ENCODE measurements at regions not wholly inside any gene's neighbourhood (a gene's known extent, or its start where the extent isn't known, plus 50 kb on each side); places are given as distances from the start of the nearest gene placed in this dataset.

DNA sequence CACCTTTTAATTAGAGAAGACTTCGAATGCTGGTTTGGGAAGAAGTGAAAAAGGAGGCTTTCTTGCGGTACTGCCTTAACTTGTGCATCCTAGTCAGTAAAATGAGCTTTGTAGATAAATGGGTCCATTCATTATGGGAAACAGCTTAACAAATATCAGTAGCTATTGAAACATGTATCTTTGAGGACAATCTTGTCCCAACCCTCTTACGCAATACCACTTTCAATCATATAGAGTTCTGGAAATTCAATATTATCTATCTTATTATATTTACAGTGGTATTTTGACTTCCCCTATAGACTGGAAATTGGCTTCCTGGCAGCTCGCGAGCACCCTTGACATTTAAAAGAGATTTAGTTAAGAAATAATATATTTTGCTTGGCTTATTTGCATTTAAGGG, 565.8 kb upstream of the NUDT12 start:
- no peak overlapping the region for H3K27ac ChIP-seq (ENCODE audit: low read depth in 1 of 2, low read length in 2 of 2)
- no peak overlapping the region for H3K4me3 ChIP-seq (ENCODE audit: low read depth in 1 of 3, low read length in 3 of 3)
- no peaks in the 10 kb centered on the region for H3K27me3 ChIP-seq (ENCODE audit: control insufficient read depth in 4 of 4, insufficient read depth in 4 of 4, low read length in 3 of 4)
- no peaks in the 10 kb centered on the region for H3K9me3 ChIP-seq (ENCODE audit: control insufficient read depth in 4 of 4, low read length in 3 of 4)
- TF ChIP-seq FOXA1 (IDR thresholded peaks at IDR 0.05) (no peak), HNF4G (IDR thresholded peaks at IDR 0.05) (no peak), FOXA2 (IDR thresholded peaks at IDR 0.05) (no peak), HNF4A (conservative IDR thresholded peaks at IDR 0.05) (no peak), YY1 (IDR thresholded peaks at IDR 0.05) (no peak)
- 68% methylated on average over 5 of the region's 5 CpGs for WGBS
- DNase-seq (ENCODE audit: low spot score) = no peak
- H3K4me1 ChIP-seq (ENCODE audit: control insufficient read depth in 4 of 4, insufficient read depth in 4 of 4, low read length in 3 of 4) = no peaks in the 10 kb centered on the region
- H3K9ac ChIP-seq (ENCODE audit: low read depth in 1 of 2, low read length in 2 of 2) = no peak overlapping the region
- H3K36me3 ChIP-seq (ENCODE audit: control insufficient read depth in 4 of 4, insufficient read depth in 3 of 4, low read depth in 1 of 4, low read length in 3 of 4) = no peaks in the 10 kb centered on the region

- H3K4me1 ChIP-seq (ENCODE audit: control insufficient read depth in 4 of 4, insufficient read depth in 4 of 4, low read length in 3 of 4) = no peaks in the 10 kb centered on the region
- WGBS = 55% methylated on average over 1 of the region's 1 CpG
Observed at GRCh38 chr5:104126980-104127379, 564.4 kb upstream of the NUDT12 start.

GRCh38 chr5:104119529-104119928, 556.9 kb upstream of the NUDT12 start:
- no peak overlapping the region for H3K27ac ChIP-seq (ENCODE audit: low read depth in 1 of 2, low read length in 2 of 2)
- H3K4me1 ChIP-seq (ENCODE audit: control insufficient read depth in 4 of 4, insufficient read depth in 4 of 4, low read length in 3 of 4) = no peaks in the 10 kb centered on the region
- H3K36me3 ChIP-seq (ENCODE audit: control insufficient read depth in 4 of 4, insufficient read depth in 3 of 4, low read depth in 1 of 4, low read length in 3 of 4) = no peaks in the 10 kb centered on the region
- no peaks in the 10 kb centered on the region for H3K9me3 ChIP-seq (ENCODE audit: control insufficient read depth in 4 of 4, low read length in 3 of 4)
- TF ChIP-seq, protein P1, sequence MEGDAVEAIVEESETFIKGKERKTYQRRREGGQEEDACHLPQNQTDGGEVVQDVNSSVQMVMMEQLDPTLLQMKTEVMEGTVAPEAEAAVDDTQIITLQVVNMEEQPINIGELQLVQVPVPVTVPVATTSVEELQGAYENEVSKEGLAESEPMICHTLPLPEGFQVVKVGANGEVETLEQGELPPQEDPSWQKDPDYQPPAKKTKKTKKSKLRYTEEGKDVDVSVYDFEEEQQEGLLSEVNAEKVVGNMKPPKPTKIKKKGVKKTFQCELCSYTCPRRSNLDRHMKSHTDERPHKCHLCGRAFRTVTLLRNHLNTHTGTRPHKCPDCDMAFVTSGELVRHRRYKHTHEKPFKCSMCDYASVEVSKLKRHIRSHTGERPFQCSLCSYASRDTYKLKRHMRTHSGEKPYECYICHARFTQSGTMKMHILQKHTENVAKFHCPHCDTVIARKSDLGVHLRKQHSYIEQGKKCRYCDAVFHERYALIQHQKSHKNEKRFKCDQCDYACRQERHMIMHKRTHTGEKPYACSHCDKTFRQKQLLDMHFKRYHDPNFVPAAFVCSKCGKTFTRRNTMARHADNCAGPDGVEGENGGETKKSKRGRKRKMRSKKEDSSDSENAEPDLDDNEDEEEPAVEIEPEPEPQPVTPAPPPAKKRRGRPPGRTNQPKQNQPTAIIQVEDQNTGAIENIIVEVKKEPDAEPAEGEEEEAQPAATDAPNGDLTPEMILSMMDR (IDR thresholded peaks at IDR 0.05; ENCODE audit: low read depth, low read length, missing input control) = no peak
- no peak for TF ChIP-seq FOXA2 (IDR thresholded peaks at IDR 0.05)
- no peak for TF ChIP-seq TAF1 (conservative IDR thresholded peaks at IDR 0.05)
- no peak for TF ChIP-seq REST (IDR thresholded peaks at IDR 0.05)
- no peak for TF ChIP-seq RXRA (IDR thresholded peaks at IDR 0.05)
- TF ChIP-seq GABPA (IDR thresholded peaks at IDR 0.05 in 1 of 2, conservative IDR thresholded peaks at IDR 0.05 in 1 of 2) = no peak
- TF ChIP-seq HNF4G (IDR thresholded peaks at IDR 0.05) = no peak
- no peak for TF ChIP-seq RAD21 (IDR thresholded peaks at IDR 0.05)
- no peaks in the 10 kb centered on the region for H3K27me3 ChIP-seq (ENCODE audit: control insufficient read depth in 4 of 4, insufficient read depth in 4 of 4, low read length in 3 of 4)
- no peak overlapping the region for H3K9ac ChIP-seq (ENCODE audit: low read depth in 1 of 2, low read length in 2 of 2)
- no peak for DNase-seq (ENCODE audit: low spot score)
- H3K4me3 ChIP-seq (ENCODE audit: low read depth in 1 of 3, low read length in 3 of 3) = no peak overlapping the region

More at GRCh38 chr5:104126980-104127379, 564.4 kb upstream of the NUDT12 start:
- Histone ChIP-seq H3K27ac (ENCODE audit: low read depth in 1 of 2, low read length in 2 of 2) (no peak overlapping the region), H3K36me3 (ENCODE audit: control insufficient read depth in 4 of 4, insufficient read depth in 3 of 4, low read depth in 1 of 4, low read length in 3 of 4) (no peaks in the 10 kb centered on the region), H3K9me3 (ENCODE audit: control insufficient read depth in 4 of 4, low read length in 3 of 4) (no peaks in the 10 kb centered on the region), H3K9ac (ENCODE audit: low read depth in 1 of 2, low read length in 2 of 2) (no peak overlapping the region), H3K27me3 (ENCODE audit: control insufficient read depth in 4 of 4, insufficient read depth in 4 of 4, low read length in 3 of 4) (no peaks in the 10 kb centered on the region), H3K4me3 (ENCODE audit: low read depth in 1 of 3, low read length in 3 of 3) (no peak overlapping the region)
- DNase-seq (ENCODE audit: low spot score) = no peak
- TF ChIP-seq ZBTB33 (IDR thresholded peaks at IDR 0.05) (no peak), RAD21 (IDR thresholded peaks at IDR 0.05) (no peak), FOXA1 (IDR thresholded peaks at IDR 0.05) (no peak), TAF1 (conservative IDR thresholded peaks at IDR 0.05) (no peak)

Data from liver (tissue), 8 donors.